Smooth muscle cell (in vitro differentiated cells): ENCODE measurements at regions not wholly inside any gene's neighbourhood (a gene's known extent, or its start where the extent isn't known, plus 50 kb on each side); places are given as distances from the start of the nearest gene placed in this dataset.

Experiments used
- DNase-seq: peaks from one replicate; lab custom pipeline; 2025; ENCODE audit not compliant: unreplicated experiment; lab: John Stamatoyannopoulos, UW
- H2AFZ ChIP-seq: fragments of 200-600 bp; sonication (generic); 2 replicates; pipeline ENCODE4 v1.6.0; 2016; ENCODE audit warnings: antibody characterized with exemption, low read depth, mild to moderate bottlenecking
- H3F3A ChIP-seq: fragments of 200-600 bp; sonication (generic); 2 replicates; pipeline ENCODE4 v1.6.0; 2017; ENCODE audit warnings: antibody characterized with exemption, low read depth
- H3K27ac ChIP-seq: fragments of 200-600 bp; sonication (generic); 2 replicates; pipeline ENCODE4 v1.5.1; 2016; ENCODE audit warnings: low read depth, mild to moderate bottlenecking
- H3K27me3 ChIP-seq: fragments of 200-600 bp; sonication (generic); 2 replicates; pipeline ENCODE4 v1.6.1; 2016; ENCODE audit warnings: low read depth, mild to moderate bottlenecking
- H3K36me3 ChIP-seq: fragments of 200-600 bp; sonication (generic); 2 replicates; pipeline ENCODE4 v1.5.1; 2016; ENCODE audit warnings: low read depth
- H3K4me1 ChIP-seq: fragments of 200-600 bp; sonication (generic); 2 replicates; pipeline ENCODE4 v1.5.1; 2016; ENCODE audit warnings: low read depth
- H3K4me2 ChIP-seq: fragments of 200-600 bp; sonication (generic); 2 replicates; pipeline ENCODE4 v1.6.0; 2016; ENCODE audit warnings: mild to moderate bottlenecking
- H3K4me3 ChIP-seq: fragments of 200-600 bp; sonication (generic); 2 replicates; pipeline ENCODE4 v1.5.1; 2016; ENCODE audit warnings: mild to moderate bottlenecking
- H3K79me2 ChIP-seq: fragments of 200-600 bp; sonication (generic); 2 replicates; pipeline ENCODE4 v1.6.0; 2016; ENCODE audit warnings: low read depth, mild to moderate bottlenecking
- H3K9ac ChIP-seq: fragments of 200-600 bp; sonication (generic); 2 replicates; pipeline ENCODE4 v1.6.0; 2016; ENCODE audit warnings: low read depth
- H3K9me3 ChIP-seq: fragments of 200-600 bp; sonication (generic); replicated peaks from 2 replicates; pipeline ENCODE4 v1.5.1; 2016; ENCODE audit warnings: low read depth
- H4K20me1 ChIP-seq: fragments of 200-600 bp; sonication (generic); 2 replicates; pipeline ENCODE4 v1.6.0; 2016; ENCODE audit warnings: low read depth
- WGBS: methylation state at CpG from one replicate; pipeline ENCODE4 v1.1.7; 2016; ENCODE audit warnings: low lambda C conversion rate; 5-methylcytosine and 5-hydroxymethylcytosine counted together
- TF ChIP-seq, protein P1 (sequence below): fragments of 200-600 bp; sonication (generic); IDR thresholded peaks from 2 replicates; pipeline ENCODE4 v1.5.1; 2017; ENCODE audit warnings: borderline replicate concordance, mild to moderate bottlenecking, antibody characterized with exemption; ENCODE audit not compliant: insufficient read depth, poor library complexity, severe bottlenecking

DNA sequence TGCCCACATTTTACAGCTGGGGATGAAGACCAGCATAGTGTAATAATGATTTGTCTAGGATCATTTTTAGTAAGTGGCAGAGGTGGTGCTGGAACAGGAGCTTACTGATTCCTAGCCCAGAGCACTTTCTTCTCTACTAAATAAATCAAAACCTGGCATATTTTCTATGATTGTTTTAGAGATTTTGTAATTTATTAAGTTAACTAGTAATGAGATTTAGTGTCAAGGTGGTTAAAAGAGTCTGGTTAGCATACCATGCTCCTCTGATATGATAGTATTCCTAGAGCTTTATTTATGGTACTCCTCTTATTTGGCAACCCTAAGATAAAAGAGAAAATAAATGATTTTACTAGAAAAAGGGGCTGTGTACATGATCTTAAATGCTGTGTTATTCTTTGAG lies 604.0 kb downstream of the ISL1 start:
- Histone ChIP-seq H3K4me2 (no peak overlapping the region), H3K9me3 (no peaks in the 10 kb centered on the region), H3K9ac (no peak overlapping the region), H3K36me3 (no peaks in the 10 kb centered on the region), H3K4me1 (no peaks in the 10 kb centered on the region), H2AFZ (no peak overlapping the region), H3F3A (no peaks in the 10 kb centered on the region), H3K27me3 (no peaks in the 10 kb centered on the region), H3K79me2 (no peaks in the 10 kb centered on the region), H3K27ac (no peak overlapping the region), H4K20me1 (no peaks in the 10 kb centered on the region), H3K4me3 (no peak overlapping the region)
- DNase-seq = no peak
- TF ChIP-seq, protein P1, sequence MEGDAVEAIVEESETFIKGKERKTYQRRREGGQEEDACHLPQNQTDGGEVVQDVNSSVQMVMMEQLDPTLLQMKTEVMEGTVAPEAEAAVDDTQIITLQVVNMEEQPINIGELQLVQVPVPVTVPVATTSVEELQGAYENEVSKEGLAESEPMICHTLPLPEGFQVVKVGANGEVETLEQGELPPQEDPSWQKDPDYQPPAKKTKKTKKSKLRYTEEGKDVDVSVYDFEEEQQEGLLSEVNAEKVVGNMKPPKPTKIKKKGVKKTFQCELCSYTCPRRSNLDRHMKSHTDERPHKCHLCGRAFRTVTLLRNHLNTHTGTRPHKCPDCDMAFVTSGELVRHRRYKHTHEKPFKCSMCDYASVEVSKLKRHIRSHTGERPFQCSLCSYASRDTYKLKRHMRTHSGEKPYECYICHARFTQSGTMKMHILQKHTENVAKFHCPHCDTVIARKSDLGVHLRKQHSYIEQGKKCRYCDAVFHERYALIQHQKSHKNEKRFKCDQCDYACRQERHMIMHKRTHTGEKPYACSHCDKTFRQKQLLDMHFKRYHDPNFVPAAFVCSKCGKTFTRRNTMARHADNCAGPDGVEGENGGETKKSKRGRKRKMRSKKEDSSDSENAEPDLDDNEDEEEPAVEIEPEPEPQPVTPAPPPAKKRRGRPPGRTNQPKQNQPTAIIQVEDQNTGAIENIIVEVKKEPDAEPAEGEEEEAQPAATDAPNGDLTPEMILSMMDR = no peak

DNA sequence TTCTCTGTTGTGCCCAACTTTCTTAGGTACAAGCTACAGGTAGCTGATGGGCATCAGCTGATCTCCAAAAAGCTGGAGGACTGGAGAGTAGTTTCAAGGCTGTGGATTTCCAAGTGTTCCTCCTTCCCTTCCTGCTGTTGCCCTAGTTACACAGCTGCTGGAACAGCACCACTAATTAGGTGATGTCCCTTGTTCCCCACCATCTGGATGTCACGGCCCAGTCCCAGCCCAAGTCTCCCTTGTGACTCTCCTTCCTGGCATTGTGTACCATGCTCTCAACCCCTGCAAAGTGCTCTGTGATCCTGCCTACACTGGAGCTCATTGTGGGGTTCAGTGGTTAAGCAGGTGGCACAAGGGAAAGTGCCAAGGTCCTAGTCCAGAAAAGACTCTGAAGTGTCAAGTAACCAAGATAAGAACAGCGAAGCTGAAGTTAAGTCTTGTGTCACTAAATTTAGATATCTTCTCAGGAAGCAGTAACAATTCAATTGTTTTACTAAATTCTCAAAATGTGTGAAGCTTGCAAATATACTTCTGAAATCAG lies 604.5 kb downstream of the ISL1 start:
- Histone ChIP-seq H3K27me3 (no peaks in the 10 kb centered on the region), H3K4me3 (no peak overlapping the region), H3K79me2 (no peaks in the 10 kb centered on the region), H3K4me1 (no peaks in the 10 kb centered on the region), H3K9me3 (no peaks in the 10 kb centered on the region), H3F3A (no peaks in the 10 kb centered on the region), H4K20me1 (no peaks in the 10 kb centered on the region), H3K36me3 (no peaks in the 10 kb centered on the region), H3K4me2 (no peak overlapping the region), H3K9ac (no peak overlapping the region), H3K27ac (no peak overlapping the region), H2AFZ (no peak overlapping the region)
- WGBS = 83% methylated on average over 2 of the region's 2 CpGs
- no peak for DNase-seq
- TF ChIP-seq, protein P1 = no peak

DNA sequence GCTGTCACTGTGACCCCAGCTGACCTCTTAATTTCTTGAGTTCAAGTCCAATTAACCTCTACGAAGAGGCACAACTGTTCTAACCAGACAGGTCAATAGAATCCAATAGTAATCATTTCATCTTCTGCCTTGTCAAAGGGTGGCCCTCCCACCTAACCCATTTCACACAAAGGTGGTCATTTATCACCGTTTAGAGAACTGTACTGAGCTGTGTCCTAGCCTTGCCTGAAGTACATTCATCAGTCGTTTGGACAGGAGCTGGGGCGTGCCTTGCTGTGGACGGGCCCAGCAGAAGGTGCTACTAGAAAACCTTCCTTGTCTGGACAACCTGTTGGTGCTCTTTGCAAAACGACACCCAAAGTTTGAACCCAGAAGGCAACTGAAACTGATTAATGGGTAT lies 605.4 kb downstream of the ISL1 start:
- TF ChIP-seq, protein P1 = no peak
- Histone ChIP-seq H3K36me3 (no peaks in the 10 kb centered on the region), H2AFZ (no peak overlapping the region), H3K9me3 (no peaks in the 10 kb centered on the region), H3K27me3 (no peaks in the 10 kb centered on the region), H3K9ac (no peak overlapping the region), H3K4me3 (no peak overlapping the region), H3F3A (no peaks in the 10 kb centered on the region), H4K20me1 (no peaks in the 10 kb centered on the region), H3K27ac (no peak overlapping the region), H3K4me2 (no peak overlapping the region), H3K79me2 (no peaks in the 10 kb centered on the region), H3K4me1 (no peaks in the 10 kb centered on the region)
- DNase-seq = no peak
- WGBS = 84% methylated on average over 6 of the region's 6 CpGs

DNA sequence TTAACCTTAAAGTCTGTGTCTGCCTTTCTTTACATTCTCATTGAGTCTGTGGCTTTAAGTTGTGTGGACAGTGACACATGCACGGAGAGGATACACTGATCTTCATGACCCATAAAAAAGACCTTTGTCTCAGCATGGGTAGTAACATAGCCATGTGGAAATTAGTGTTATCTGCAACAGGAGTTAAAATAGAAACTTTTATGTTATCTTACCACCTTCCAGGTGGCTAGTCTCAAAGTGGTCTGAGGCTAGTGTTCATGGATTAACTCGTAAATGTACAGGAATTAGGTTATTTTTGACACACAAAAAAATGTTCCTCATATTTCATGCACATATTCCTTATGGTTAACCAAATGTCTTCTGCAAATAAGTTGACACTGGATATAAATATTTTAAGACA lies 607.0 kb downstream of the ISL1 start:
- TF ChIP-seq, protein P1 = no peak
- Histone ChIP-seq H3K27me3 (no peaks in the 10 kb centered on the region), H3K79me2 (no peaks in the 10 kb centered on the region), H3K36me3 (no peaks in the 10 kb centered on the region), H3K4me2 (no peak overlapping the region), H3K4me3 (no peak overlapping the region), H3K4me1 (no peaks in the 10 kb centered on the region), H4K20me1 (no peaks in the 10 kb centered on the region), H3F3A (no peaks in the 10 kb centered on the region), H3K27ac (no peak overlapping the region), H3K9me3 (no peaks in the 10 kb centered on the region), H3K9ac (no peak overlapping the region), H2AFZ (no peak overlapping the region)
- DNase-seq = no peak
- 86% methylated on average over 2 of the region's 2 CpGs for WGBS
